G401.6 (cell line): ENCODE measurements at regions not wholly inside any gene's neighbourhood (a gene's known extent, or its start where the extent isn't known, plus 50 kb on each side); places are given as distances from the start of the nearest gene placed in this dataset.
"Not testable (repeated sequence)": the region's sequence is repeated elsewhere in the genome, so short reads cannot be mapped to it uniquely, and the experiment has no call there.

Experiments used
- FAIRE-seq: peaks from 2 replicates; lab custom pipeline; 2012; peaks lifted over from hg19 to GRCh38; lab: Jason Lieb, UNC

GRCh38 chr3:115204475-115204874, 57.4 kb upstream of the ZBTB20 start:
- no peak for FAIRE-seq

DNA sequence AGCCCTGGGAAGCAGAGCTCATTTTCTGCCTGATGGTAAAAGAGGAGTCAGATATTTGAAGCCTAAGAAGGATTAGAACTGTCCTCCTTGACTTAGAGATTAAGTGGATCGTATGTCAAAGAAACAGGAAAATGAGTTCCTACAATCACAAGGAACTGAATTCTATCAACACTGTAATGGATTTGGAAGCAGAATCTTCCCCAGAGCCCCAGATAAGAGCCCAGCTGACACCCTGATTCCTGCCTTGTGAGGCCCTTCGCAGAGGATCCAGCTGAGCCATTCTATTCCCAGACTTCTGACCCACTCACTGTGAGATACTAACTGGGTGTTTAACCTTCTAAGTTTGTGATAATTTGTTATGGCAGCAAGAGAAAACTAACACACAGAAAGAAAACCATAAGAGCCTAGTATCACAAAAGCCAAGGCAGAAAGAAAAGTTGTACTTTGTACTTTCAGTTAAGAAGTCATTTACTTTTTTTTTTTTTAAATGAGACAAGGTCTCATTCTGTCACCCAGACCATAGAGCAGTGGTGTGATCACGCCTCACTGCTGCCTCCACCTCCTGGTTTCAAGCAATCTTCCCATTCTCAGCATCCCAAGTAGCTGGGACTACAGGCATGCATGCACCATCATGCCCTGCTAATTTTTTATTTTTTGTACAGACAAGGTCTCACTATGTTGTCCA, 61.1 kb upstream of the ZBTB20 start:
- no peak for FAIRE-seq

GRCh38 chr3:115211810-115212492, 64.9 kb upstream of the ZBTB20 start:
- no peak for FAIRE-seq

GRCh38 chr3:115212615-115213014, 65.5 kb upstream of the ZBTB20 start:
- no peak for FAIRE-seq

DNA sequence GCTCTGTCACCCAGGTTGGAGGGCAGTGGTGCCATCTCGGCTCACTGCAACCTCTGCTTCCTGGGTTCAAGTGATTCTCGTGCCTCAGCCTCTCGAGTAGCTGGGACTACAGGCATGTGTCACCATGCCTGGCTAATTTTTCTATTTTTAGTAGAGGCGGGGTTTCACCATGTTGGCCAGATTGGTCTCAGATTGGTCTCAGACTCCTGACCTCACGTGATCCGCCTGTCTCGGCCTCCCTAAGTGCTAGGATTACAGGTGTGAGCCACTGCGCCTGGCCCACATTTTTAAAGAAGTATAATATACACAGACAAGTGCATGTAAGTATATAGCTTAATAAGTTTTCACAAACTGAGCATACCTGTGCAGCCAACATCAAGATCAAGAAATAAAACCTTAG, 66.0 kb upstream of the ZBTB20 start:
- FAIRE-seq: not testable (repeated sequence)

GRCh38 chr3:115217292-115217677, 70.2 kb upstream of the ZBTB20 start:
- FAIRE-seq: no peak

DNA sequence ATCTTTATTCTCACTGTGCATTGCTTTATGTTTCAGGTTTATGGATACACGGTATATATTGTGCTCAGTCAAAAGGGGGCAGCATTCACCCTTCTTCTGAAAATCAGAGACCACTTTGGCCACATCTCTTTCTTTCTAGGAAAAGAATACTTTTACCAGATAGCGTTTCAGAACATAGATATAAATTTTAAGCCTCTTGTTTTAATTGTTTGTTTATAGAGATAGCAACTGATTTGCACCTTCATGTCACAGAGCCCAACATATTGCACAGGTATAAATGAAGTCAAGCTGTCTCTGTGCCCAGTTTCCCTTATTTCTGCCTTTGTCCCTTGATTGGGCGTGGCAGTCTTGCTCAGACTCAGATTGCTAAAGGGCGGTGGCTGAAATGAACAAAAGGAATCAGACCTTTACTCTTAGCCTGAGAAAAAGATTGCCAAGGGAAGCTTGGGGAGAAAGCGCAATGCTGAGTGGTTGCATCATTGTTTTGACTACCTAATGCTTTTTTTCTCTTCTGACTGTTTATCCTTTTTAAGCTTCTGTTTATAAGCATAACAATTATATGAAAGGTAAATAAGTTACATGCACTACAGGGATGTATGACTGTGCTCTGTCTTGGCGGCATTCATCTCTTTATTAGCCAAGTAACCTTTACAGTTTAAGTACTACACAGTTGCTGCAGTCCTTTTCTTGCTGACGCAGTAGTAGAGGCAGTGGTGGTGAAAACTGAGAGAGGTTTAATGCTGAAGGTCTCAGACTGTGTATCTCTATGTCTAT, 70.8 kb upstream of the ZBTB20 start:
- FAIRE-seq: peak; percentile 90

GRCh38 chr3:115218859-115219258, 71.8 kb upstream of the ZBTB20 start:
- no peak for FAIRE-seq

- no peak for FAIRE-seq
These were observed 77.6 kb upstream of the ZBTB20 start for GRCh38 chr3:115224687-115225086.

DNA sequence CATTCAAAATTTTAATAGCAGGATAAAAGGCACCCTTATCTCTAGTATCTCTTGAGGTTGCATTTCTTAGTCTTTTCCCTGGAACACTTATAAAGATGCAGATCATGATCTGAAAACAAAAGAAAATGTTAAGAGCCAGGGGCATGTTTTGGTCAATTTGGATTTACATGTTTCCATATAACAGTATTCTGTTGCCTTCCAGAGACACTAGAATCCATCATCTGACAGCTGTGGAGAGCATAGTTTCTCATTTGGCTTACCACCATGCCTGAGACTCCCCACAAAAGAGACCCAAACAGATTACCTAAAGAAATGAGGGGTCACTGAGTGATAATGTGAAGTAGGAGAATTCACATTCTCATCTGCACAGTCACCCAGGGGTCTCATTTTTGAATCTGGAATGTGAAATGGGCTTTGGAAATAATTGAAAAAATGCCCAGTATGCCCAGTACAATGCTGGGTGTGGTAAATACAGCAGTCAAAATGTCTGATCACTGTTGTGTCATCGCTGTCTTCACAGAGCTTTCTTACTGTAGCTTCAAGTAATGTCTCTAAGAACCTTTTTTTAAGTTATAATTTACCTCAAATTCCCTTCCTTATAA, 79.9 kb upstream of the ZBTB20 start:
- no peak for FAIRE-seq

DNA sequence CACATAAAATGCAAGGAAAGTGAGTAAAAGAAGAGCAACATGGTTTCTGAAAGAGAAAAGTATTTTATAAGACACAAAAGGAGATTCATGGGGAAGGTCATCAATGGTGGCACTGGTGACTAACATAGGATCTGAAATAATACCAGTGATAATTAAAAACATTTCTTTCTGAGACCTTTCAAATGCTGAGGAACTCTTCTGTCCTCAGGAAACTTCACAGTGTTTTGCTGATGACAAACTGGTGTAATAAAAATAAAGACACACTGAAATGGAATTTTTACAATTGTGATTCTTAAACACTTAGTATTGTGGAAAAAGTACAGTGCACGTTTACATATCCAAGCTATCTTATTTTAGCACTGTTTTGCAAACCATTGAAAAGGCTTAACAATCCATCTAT, 80.4 kb upstream of the ZBTB20 start:
- FAIRE-seq: no peak

DNA sequence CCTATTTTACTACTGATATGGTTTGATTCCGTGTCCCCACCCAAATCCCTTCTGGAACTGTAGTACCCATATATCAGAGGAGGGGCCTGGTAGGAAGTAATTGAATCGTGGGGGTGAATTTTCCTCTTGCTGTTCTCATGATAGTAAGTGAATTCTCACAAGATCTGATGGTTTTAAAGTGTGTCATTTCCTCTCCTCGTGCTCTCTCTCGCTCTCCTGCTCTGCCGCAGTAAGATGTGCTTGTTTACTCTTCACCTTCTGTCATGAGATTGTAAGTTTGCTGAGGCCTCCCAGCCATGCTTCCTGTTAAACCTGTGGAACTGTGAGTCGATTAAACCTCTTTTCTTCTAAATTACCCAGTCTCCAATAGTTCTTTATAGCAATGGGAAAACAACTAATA, 81.2 kb upstream of the ZBTB20 start:
- FAIRE-seq: no peak

- no peak for FAIRE-seq
These were observed 85.1 kb upstream of the ZBTB20 start for GRCh38 chr3:115232167-115232566.

DNA sequence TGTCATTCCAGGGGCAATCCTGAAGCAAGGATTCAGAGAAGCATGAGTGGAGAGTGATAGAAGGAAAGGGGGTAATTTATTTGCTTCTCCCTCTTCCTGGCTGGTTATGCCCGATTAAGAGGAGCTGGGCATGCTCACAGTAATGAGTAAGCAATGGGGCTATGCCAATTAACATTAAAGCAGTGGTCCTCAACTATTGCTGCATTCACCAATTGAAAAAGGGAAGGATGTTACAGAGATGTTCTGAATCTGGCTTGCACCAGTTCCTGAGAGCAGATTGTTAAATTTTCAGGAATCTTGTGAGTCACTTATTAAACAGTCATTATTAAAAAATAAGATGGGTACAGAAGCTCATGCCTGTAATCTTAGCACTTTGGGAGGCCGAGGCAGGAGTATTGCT, 85.9 kb upstream of the ZBTB20 start:
- FAIRE-seq: no peak

- no peak for FAIRE-seq
These were observed 89.4 kb upstream of the ZBTB20 start for GRCh38 chr3:115236496-115236895.

DNA sequence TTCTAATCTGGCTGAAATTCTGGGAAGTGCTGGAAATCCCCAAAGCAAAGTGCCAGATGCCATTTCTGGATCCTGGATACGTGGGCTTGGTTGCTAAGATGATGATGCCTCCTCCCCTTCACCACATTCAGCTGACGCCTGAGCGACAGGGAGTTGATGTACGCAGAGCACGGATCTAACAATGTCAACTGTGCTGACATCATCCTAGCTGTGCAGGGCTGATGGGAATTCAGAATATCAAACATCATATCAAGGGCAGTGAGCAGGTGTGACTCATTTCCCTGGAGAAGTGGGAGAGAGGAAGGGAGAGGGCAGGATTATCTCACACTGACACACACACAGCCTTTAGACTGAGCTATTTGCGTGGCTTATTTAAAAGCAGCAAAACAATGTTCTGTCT, 92.6 kb upstream of the ZBTB20 start:
- no peak for FAIRE-seq

DNA sequence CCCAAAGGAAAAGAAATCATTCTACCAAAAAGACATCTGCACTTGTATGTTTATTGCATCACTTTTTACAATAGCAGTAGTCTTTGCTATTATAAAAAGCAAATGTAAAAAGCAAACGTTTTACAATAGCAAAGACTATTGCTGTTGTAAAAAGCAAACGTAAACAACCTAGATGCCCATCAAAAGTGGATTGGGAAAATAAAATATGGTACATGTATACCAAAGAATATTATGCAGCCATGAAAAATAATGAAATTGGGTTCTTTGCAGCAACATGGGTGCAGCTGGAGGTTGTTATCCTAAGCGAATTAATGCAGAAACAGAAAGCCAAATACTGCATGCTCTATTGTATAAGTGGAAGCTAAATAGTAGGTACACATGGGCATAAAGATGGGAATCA, 97.3 kb upstream of the ZBTB20 start:
- no peak for FAIRE-seq

DNA sequence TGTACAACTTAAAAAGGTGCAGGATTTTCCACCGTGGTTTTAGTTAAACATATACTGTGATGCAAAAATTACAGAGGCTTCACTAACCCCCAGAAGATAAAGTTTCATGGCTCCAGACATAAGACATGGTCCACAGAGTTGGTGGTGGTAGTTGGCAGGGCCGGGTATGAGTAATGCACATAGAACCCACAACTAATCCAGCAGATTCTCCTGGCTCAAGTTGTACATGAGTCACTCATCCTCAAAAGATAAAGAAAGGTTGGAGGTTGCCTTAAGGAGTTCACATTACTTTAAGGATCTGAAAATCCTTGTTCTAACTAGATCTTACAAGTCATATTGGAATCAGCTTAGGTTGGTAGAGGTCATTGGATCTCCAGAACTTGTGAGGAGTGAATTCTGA, 98.3 kb upstream of the ZBTB20 start:
- FAIRE-seq: no peak

GRCh38 chr3:115245899-115246298, 98.8 kb upstream of the ZBTB20 start:
- FAIRE-seq: no peak

GRCh38 chr3:115246461-115247020, 99.5 kb upstream of the ZBTB20 start:
- FAIRE-seq: no peak

GRCh38 chr3:115248274-115248673, 101.2 kb upstream of the ZBTB20 start:
- FAIRE-seq: no peak

- no peak for FAIRE-seq
These were observed 104.4 kb upstream of the ZBTB20 start for GRCh38 chr3:115251509-115251908.

DNA sequence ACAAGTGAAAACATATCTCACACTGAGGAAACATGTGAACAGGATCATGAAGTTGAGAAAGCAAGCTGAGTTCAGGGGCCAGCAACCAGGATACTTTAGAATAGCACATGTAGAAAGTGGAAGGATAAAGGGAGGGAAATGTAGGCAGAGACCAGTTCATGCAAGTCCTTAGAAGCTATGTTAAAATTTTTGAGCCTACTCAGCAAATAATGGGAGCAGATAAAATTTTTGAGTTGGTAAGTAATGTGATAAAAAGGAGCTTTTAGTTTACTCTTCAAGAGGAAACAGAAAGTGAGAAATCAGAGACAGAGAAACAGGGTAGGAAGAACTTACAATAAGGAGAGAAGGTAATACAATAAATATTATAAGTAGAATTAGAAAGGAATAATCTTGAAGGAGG, 105.6 kb upstream of the ZBTB20 start:
- FAIRE-seq: no peak
